ENCODE measurements at regions not wholly inside any gene's neighbourhood (a gene's known extent, or its start where the extent isn't known, plus 50 kb on each side); places are given as distances from the start of the nearest gene placed in this dataset.

DNA sequence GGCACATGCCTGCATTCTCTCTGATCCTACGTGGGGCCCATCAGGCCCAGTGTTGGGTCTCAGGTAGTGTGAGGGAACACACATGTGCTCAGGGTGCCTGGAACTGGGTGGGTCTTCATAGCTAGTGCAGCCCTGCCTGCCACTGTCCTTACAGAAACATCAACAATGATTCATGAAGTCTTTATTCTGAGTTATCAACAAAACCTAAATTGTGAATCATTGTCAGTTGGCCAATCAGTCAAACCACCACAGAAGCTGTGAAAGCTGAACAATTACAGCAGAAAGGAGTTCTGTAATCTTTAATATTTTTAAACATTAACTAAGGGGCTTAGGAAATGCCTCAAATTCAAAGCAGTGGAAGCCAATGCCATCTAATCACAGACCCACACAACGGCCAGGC lies 82.8 kb upstream of the ZNF521 start:
- DNase-seq: no peak

DNA sequence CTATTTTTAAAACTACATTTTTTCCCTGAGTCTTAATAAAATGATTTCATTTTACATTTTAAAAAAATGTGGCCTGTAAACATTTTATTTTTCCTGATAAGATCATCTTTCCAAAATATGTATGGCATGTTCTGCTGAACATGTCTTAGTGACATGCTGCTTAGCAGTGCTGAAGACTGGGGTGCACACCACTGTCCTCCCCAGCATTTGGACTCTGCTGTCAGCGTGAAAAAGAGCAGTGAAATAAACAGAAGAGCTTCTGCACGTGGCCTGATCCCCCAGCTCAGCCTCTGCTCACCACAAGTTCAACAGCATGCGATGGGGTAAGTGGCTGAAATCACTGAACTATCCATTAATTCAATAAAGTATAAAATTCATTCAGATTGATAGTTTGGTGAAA lies 81.6 kb upstream of the ZNF521 start:
- DNase-seq: no peak

DNA sequence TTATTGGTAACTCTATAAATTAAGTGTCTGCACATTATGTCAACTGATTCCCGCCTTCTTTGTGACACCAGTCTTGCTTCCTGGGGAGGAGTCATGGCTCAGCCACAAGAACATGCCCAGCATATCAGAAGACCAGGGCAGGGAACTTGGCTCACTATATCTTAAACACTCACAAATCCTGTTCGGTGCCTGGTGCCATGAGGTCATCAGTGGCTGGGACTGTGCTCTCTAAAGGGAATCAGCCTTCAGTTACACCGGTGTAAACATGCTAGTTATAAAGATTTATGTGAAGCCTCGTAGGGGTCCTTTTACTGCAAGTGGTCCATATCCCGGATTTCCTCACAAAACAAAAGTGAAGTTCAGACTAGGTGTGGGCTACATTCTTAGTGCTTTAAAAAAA lies 73.1 kb upstream of the ZNF521 start:
- DNase-seq: no peak

DNA sequence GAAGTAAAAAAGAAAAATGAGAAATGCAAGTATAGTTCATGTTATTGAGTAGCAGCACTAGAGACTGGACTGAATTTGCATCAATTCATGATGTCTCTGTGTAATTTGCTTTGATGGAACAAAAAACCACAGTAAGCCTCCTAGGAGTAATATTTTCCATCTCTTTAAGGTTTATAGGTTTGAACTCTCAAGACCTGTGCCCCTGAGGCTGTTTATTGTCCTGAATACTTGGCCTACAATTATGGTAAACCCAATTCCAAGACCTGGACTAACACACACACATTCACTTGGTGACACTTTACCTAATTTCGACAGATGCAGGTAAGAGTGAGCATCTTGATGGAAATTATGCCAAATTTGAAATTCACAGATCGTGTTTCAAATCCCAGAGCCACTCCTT lies 71.8 kb upstream of the ZNF521 start:
- no peak for DNase-seq

DNA sequence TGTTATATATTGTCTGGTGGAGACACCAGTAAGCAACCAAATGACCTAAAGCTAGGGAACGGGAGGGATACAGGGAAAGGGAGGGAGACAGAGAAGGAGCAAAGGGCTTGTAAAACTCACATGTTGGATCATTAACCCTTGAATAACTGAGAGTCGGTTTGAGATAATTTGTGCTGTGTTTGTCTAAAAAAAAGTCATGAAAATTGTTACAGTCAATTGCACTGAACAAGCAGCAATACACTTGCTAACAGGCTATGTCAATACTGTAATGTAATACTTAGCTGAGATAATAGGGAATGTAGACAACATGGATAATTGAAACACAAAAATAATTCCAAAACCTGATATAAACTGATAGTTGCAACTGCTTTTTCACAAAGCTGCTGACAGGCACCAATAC lies 71.3 kb upstream of the ZNF521 start:
- no peak for DNase-seq

DNA sequence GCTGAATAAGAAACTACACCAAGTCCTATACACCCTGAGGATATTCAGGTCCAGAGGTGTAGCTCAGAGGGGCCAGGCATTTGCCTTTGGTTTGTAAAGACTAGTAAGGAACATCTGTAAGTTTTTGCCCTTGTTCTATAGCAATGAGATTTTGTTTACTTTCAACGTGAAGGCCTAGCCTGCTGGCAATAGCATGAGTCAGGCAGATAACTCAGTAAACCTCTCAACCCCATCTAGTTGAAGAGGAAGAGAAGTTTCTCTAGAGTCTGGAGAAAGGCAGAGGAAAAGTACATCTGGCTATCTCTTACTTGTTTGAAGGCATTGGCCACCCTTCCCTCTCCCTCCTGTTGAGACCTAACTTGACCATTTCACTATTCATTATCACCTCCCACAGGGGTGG lies 70.3 kb upstream of the ZNF521 start:
- no peak for DNase-seq

DNA sequence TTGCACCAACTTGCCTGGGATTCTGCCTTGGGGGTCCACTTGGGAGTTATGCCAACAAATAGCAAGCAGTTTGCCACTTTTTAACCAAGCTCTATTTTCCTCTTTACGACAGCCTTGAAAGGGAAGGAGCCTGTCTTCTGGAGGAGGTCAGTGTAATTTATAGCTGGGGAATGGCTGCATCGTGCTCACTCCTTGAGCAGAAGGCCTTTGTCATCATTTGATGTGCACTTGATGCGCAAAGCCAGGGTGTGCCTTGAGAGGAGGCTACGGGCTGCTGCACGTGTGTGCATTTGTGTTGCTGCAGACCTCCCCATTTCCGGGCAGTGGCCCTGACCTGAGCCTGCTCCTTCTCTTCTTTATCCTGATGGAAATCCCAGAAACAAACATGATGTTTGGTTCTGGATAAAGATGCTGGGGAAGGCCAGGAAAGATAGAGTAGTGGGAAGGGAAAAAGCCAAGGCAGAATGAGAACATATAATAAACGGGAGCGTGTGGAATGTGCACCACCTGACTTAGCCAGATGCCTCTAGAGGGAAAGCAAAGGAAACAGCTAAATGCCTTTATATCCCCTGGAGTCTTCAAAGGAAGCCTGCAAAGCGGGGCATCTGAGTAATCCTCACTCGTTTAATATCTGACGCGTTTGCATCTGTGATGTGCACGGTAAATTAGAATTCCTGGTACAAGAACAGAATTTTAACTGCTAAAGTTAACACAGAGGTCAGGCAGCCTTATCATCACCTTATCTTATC lies 68.3 kb upstream of the ZNF521 start:
- no peak for DNase-seq

DNA sequence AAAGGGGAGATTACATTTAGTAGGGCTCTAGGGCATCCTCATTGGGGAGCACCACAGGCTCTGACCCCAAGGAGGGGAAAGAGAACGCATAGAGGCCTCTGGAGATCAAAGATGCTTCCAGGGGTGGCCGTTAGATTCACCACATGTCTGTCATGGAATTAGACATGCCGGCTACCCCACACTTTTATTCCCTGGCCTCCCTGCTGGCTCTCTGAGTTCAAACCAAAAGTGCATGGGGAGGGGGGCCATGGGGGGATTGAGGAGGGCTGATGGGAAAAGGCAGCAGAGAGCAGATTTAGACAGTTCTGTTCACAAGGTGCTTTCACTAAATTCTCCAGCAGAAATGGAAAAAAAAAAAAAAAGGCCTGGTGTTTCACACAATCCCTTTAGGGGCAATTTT lies 64.4 kb upstream of the ZNF521 start:
- no peak for DNase-seq

DNA sequence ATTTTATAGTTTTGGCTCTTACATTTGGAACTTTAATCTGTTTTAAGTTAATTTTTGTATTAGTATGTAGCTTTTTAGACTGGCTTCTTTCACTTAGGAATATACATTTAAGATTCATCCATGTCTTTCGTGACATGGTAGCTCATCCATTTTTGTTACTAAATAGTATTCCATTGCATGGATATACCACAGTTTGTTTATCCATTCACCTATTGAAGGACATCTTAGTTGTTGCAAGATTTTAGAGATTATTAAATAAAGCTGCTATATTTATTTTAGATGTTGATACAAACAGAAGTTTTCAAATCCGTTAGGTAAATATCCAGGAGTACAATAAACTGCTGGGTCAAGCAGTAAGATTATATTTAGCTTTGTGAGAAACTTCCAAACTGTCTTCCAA lies 58.0 kb upstream of the ZNF521 start:
- DNase-seq: no peak

DNA sequence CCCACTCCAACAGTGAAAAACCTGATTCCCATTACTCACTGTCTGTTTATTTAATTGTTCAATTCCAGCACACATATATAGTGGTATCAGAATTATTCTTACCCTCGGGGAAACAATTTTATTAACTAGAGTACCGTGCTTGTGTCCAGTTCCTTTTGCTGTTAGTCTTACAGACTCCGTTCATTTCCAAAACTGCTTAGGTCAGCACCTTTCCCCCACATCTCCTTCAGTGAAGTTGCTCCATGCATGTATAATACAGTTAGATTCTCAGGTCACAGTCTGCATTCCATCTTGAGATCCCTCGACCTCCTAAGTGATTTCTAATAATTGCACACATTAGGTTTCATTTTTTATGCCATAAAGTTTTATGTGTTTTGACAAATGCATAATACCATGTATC lies 56.3 kb upstream of the ZNF521 start:
- no peak for DNase-seq
